ENCODE measurements at regions not wholly inside any gene's neighbourhood (a gene's known extent, or its start where the extent isn't known, plus 50 kb on each side); places are given as distances from the start of the nearest gene placed in this dataset.

DNA sequence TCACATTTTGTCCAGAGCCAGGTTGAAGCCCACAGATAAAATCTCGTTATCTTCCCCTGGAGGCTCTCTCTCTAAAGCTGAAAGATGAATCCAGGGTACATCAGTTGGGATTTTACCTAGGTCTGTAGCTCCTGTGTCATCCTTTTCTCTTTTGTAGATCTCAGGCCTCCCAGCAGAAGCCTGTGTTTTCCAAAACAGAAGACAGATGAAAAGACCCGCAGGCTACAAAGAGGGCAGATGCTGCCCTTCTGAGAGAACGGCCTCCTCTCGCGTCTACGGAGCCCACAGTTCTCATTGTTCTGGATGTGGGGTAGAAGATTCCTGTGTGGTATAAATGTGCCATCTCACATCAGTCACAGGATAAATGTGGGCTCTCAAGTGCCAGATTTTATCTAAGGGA, 139.5 kb downstream of the SUCLG1 start:
- TF ChIP-seq, protein P1, sequence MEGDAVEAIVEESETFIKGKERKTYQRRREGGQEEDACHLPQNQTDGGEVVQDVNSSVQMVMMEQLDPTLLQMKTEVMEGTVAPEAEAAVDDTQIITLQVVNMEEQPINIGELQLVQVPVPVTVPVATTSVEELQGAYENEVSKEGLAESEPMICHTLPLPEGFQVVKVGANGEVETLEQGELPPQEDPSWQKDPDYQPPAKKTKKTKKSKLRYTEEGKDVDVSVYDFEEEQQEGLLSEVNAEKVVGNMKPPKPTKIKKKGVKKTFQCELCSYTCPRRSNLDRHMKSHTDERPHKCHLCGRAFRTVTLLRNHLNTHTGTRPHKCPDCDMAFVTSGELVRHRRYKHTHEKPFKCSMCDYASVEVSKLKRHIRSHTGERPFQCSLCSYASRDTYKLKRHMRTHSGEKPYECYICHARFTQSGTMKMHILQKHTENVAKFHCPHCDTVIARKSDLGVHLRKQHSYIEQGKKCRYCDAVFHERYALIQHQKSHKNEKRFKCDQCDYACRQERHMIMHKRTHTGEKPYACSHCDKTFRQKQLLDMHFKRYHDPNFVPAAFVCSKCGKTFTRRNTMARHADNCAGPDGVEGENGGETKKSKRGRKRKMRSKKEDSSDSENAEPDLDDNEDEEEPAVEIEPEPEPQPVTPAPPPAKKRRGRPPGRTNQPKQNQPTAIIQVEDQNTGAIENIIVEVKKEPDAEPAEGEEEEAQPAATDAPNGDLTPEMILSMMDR (tag by site-specific recombination; IDR thresholded peaks at IDR 0.05): no peak
- no peak for TF ChIP-seq ZNF335 (tag by site-specific recombination; conservative IDR thresholded peaks at IDR 0.05)
- no peak for TF ChIP-seq TCF7L2 (IDR thresholded peaks at IDR 0.05; ENCODE audit: borderline replicate concordance, low read depth, low read length)
- TF ChIP-seq, protein P2, sequence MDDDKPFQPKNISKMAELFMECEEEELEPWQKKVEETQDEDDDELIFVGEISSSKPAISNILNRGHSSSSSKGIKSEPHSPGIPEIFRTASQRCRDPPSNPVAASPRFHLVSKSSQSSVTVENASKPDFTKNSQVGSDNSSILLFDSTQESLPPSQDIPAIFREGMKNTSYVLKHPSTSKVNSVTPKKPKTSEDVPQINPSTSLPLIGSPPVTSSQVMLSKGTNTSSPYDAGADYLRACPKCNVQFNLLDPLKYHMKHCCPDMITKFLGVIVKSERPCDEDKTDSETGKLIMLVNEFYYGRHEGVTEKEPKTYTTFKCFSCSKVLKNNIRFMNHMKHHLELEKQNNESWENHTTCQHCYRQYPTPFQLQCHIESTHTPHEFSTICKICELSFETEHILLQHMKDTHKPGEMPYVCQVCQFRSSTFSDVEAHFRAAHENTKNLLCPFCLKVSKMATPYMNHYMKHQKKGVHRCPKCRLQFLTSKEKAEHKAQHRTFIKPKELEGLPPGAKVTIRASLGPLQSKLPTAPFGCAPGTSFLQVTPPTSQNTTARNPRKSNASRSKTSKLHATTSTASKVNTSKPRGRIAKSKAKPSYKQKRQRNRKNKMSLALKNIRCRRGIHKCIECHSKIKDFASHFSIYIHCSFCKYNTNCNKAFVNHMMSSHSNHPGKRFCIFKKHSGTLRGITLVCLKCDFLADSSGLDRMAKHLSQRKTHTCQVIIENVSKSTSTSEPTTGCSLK (tag by site-specific recombination; IDR thresholded peaks at IDR 0.05): no peak
- TF ChIP-seq ZNF174 (tag by site-specific recombination; IDR thresholded peaks at IDR 0.05): no peak
- no peak for TF ChIP-seq ZFP37 (tag by site-specific recombination; IDR thresholded peaks at IDR 0.05)
- TF ChIP-seq, protein P3, sequence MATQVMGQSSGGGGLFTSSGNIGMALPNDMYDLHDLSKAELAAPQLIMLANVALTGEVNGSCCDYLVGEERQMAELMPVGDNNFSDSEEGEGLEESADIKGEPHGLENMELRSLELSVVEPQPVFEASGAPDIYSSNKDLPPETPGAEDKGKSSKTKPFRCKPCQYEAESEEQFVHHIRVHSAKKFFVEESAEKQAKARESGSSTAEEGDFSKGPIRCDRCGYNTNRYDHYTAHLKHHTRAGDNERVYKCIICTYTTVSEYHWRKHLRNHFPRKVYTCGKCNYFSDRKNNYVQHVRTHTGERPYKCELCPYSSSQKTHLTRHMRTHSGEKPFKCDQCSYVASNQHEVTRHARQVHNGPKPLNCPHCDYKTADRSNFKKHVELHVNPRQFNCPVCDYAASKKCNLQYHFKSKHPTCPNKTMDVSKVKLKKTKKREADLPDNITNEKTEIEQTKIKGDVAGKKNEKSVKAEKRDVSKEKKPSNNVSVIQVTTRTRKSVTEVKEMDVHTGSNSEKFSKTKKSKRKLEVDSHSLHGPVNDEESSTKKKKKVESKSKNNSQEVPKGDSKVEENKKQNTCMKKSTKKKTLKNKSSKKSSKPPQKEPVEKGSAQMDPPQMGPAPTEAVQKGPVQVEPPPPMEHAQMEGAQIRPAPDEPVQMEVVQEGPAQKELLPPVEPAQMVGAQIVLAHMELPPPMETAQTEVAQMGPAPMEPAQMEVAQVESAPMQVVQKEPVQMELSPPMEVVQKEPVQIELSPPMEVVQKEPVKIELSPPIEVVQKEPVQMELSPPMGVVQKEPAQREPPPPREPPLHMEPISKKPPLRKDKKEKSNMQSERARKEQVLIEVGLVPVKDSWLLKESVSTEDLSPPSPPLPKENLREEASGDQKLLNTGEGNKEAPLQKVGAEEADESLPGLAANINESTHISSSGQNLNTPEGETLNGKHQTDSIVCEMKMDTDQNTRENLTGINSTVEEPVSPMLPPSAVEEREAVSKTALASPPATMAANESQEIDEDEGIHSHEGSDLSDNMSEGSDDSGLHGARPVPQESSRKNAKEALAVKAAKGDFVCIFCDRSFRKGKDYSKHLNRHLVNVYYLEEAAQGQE (tag by site-specific recombination; IDR thresholded peaks at IDR 0.05): no peak
- no peak for TF ChIP-seq ZNF138 (tag by site-specific recombination; IDR thresholded peaks at IDR 0.05; ENCODE audit: borderline replicate concordance)
- no peak for TF ChIP-seq ZNF324 (tag by site-specific recombination; IDR thresholded peaks at IDR 0.05)
- no peak for TF ChIP-seq TRIM28 (IDR thresholded peaks at IDR 0.05; ENCODE audit: borderline replicate concordance, low read length)
- TF ChIP-seq RBAK (tag by site-specific recombination; IDR thresholded peaks at IDR 0.05): no peak
- no peak for TF ChIP-seq ZBTB8A (tag by site-specific recombination; IDR thresholded peaks at IDR 0.05)

Data from HEK293 (cell line).